HEK293T (cell line): ENCODE measurements at regions not wholly inside any gene's neighbourhood (a gene's known extent, or its start where the extent isn't known, plus 50 kb on each side); places are given as distances from the start of the nearest gene placed in this dataset.

Experiments used
- CTCF ChIA-PET: fragments of 350-600 bp; formaldehyde crosslinking; extraction: SDS; loops from one replicate; lab custom pipeline; 2021; ENCODE audit warnings: antibody characterized with exemption, inconsistent platforms; lab: Yijun Ruan, JAX
- POLR2A ChIA-PET: fragments of 350-600 bp; formaldehyde crosslinking; extraction: SDS; loops from one replicate; lab custom pipeline; 2020; ENCODE audit warnings: antibody characterized with exemption, inconsistent platforms; lab: Yijun Ruan, JAX
- DNase-seq: peaks from one replicate; pipeline ENCODE4 v3.0.0; 2012; ENCODE audit warnings: mixed read lengths; ENCODE audit errors: extremely low spot score
- ARNT ChIP-seq: fragments of 450-650 bp; IDR thresholded peaks from 2 replicates; pipeline ENCODE4 v1.6.1; 2017; ENCODE audit warnings: mild to moderate bottlenecking
- BHLHE40 ChIP-seq: fragments of 450-650 bp; IDR thresholded peaks from 2 replicates; pipeline ENCODE4 v1.6.1; 2016; ENCODE audit warnings: mild to moderate bottlenecking, moderate library complexity, borderline replicate concordance
- CTBP1 ChIP-seq: fragments of 450-650 bp; IDR thresholded peaks from 2 replicates; pipeline ENCODE4 v1.6.1; 2016; ENCODE audit warnings: borderline replicate concordance
- ELF4 ChIP-seq: fragments of 450-650 bp; IDR thresholded peaks from 2 replicates; pipeline ENCODE4 v1.6.1; 2017; ENCODE audit warnings: antibody characterized with exemption
- FOXA1 ChIP-seq: fragments of 450-650 bp; IDR thresholded peaks from 2 replicates; pipeline ENCODE4 v1.6.1; 2016; ENCODE audit warnings: mild to moderate bottlenecking
- FOXK2 ChIP-seq: fragments of 450-650 bp; IDR thresholded peaks from 2 replicates; pipeline ENCODE4 v1.6.1; 2016; ENCODE audit warnings: mild to moderate bottlenecking
- FOXM1 ChIP-seq: fragments of 450-650 bp; IDR thresholded peaks from 2 replicates; pipeline ENCODE4 v1.6.1; 2017; ENCODE audit warnings: mild to moderate bottlenecking, borderline replicate concordance
- HDGF ChIP-seq: fragments of 450-650 bp; IDR thresholded peaks from 2 replicates; pipeline ENCODE4 v1.6.1; 2017; ENCODE audit warnings: antibody characterized with exemption, borderline replicate concordance
- L3MBTL2 ChIP-seq: fragments of 450-650 bp; conservative IDR thresholded peaks from 2 replicates; pipeline ENCODE4 v1.6.1; 2016; ENCODE audit warnings: mild to moderate bottlenecking
- LEF1 ChIP-seq: fragments of 450-650 bp; IDR thresholded peaks from 2 replicates; pipeline ENCODE4 v1.6.1; 2017; ENCODE audit warnings: mild to moderate bottlenecking, borderline replicate concordance
- NFRKB ChIP-seq: fragments of 450-650 bp; IDR thresholded peaks from 2 replicates; pipeline ENCODE4 v1.6.1; 2016; ENCODE audit warnings: mild to moderate bottlenecking, moderate library complexity
- PKNOX1 ChIP-seq: fragments of 450-650 bp; IDR thresholded peaks from 2 replicates; pipeline ENCODE4 v1.6.1; 2016
- SP1 ChIP-seq: fragments of 450-650 bp; IDR thresholded peaks from 2 replicates; pipeline ENCODE4 v1.6.1; 2017
- SUZ12 ChIP-seq: fragments of 450-650 bp; IDR thresholded peaks from 2 replicates; pipeline ENCODE4 v1.6.1; 2016; ENCODE audit warnings: mild to moderate bottlenecking
- TARDBP ChIP-seq: fragments of 450-650 bp; IDR thresholded peaks from 2 replicates; pipeline ENCODE4 v1.6.1; 2016
- ZNF384 ChIP-seq: fragments of 450-650 bp; IDR thresholded peaks from 2 replicates; pipeline ENCODE4 v1.6.1; 2016

DNA sequence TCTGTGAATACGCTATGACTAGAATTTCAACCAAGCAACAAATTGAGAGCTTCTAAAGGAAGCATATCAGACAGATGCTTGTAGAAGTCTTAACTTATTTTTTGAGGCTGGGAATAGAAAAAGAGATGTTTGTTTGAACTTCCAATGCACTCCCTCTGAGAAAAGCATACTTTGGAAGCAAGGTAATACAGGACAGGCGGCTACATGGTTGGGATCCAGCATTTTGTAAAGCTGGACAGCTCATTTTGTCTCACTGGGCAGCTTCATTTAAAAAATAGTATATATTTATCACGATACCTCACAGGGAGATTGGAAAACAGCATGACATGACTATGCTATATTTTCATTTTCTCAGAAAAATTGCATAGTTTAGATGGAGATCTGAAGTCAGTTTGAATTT is 821.3 kb upstream of the API5 start:
- CTCF ChIA-PET: no interaction called here
- TF ChIP-seq PKNOX1 (no peak), L3MBTL2 (no peak)
- POLR2A ChIA-PET: no interaction called here
- DNase-seq: no peak

DNA sequence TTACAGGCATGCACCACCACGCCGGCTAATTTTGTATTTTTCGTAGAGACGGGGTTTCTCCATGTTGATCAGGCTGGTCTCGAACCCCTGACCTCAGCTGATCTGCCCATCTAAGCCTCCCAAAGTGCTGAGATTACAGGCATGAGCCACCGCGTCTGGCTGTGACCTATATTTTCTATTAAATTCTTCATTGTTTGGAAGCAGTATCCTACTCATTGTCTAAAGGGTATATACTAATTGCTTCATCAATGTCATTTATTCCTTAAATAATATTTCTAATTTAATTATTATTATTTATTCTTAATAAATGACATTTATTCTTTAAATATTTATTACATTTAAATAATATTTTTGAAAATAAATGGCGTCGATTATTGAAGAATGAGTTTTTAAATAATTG is 817.3 kb upstream of the API5 start:
- ChIA-PET CTCF (no interaction called here), POLR2A (no interaction called here)
- TF ChIP-seq BHLHE40 (no peak), LEF1 (no peak), FOXM1 (no peak), ZNF384 (no peak), ELF4 (no peak), PKNOX1 (no peak), L3MBTL2 (no peak), TARDBP (no peak), SUZ12 (no peak), NFRKB (no peak), FOXK2 (no peak), ARNT (no peak), HDGF (no peak), FOXA1 (no peak), CTBP1 (no peak), SP1 (no peak)
- no peak for DNase-seq

DNA sequence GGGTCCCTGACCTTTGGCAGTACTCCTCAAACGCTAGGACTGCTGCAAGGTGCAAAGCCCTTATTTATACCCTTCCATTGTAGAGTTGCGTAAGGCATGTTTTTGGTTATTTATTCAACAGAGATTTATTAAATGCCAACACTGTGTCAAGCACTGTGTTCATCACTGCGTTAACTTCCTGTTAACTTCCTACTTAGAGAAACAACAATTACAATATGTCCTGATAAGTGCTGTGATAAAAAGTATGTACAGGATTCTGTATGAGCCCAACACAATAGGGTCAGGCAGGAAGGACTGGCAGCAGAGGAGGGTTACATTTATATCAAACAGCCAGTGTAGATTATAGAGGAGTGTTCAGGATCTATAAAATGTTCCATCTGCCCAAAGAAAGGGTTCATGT is 812.8 kb upstream of the API5 start:
- CTCF ChIA-PET: no interaction called here
- POLR2A ChIA-PET: no interaction called here
- no peak for DNase-seq
- no peak for TF ChIP-seq FOXA1
- no peak for TF ChIP-seq L3MBTL2
- no peak for TF ChIP-seq HDGF
- TF ChIP-seq ARNT: no peak
- no peak for TF ChIP-seq NFRKB
- no peak for TF ChIP-seq ZNF384
- no peak for TF ChIP-seq TARDBP
- no peak for TF ChIP-seq SP1
- no peak for TF ChIP-seq FOXK2
- TF ChIP-seq ELF4: no peak
- no peak for TF ChIP-seq SUZ12
- TF ChIP-seq FOXM1: no peak
- no peak for TF ChIP-seq PKNOX1
- no peak for TF ChIP-seq BHLHE40
- no peak for TF ChIP-seq CTBP1

DNA sequence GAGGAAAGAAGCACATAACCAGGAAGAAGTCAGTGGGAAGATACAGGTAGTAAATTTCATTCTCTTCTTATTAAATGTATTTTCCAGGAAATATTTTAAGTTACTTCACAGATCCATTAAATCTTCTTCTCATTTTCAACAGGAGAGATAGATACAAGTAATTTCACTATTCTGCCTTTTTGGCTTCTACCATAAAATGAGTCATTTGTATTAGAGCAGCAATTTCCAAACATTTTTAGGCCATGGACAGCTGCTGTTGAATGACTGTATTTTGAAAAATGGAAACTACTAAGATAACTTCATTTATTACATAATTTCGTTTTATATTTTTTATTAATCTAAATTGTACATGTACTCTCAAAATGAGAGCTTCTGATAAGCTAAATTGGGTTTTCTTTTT is 809.6 kb upstream of the API5 start:
- POLR2A ChIA-PET: no interaction called here
- CTCF ChIA-PET: no interaction called here
- DNase-seq: no peak
- no peak for TF ChIP-seq CTBP1
- no peak for TF ChIP-seq TARDBP
- TF ChIP-seq ZNF384: no peak
- TF ChIP-seq LEF1: no peak
- TF ChIP-seq ELF4: no peak
- TF ChIP-seq SP1: no peak

DNA sequence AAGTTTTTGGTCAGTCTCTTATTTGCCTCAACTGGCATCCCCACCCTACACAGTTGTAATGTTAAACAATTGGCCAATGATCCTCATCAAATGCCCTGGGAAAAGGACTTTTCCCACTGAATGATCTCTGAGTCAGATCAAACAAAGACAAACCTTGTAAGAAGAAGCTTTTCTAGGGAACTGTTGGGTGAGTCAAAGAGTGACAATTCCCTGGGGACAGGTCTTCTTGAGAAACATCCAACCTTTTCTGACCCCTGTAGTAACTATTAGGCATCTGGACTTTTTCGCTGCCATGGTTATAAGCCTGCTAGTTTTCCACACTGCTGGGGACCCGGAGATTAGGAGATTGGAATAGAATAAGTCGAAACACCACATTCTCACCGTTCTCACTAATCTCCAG is 789.8 kb upstream of the API5 start:
- POLR2A ChIA-PET: no interaction called here
- no peak for DNase-seq
- no peak for TF ChIP-seq HDGF
- no peak for TF ChIP-seq CTBP1
- no peak for TF ChIP-seq SP1
- no peak for TF ChIP-seq FOXA1
- no peak for TF ChIP-seq ARNT
- no peak for TF ChIP-seq FOXM1
- TF ChIP-seq TARDBP: no peak
- no peak for TF ChIP-seq ELF4
- CTCF ChIA-PET: interaction anchor here (0.7 kb wide), 1 partner anchor 652 kb away, joined by 3 read pairs; no protein-coding TSS in a partner anchor

- peak; percentile 37 for DNase-seq
- TF ChIP-seq HDGF: no peak
- TF ChIP-seq ARNT: no peak
- TF ChIP-seq CTBP1: no peak
- ChIA-PET POLR2A (no interaction called here), CTCF (interaction anchor here (1.2 kb wide), 1 partner anchor 1064 kb away, joined by 6 read pairs; no protein-coding TSS in a partner anchor)
These were observed 787.1 kb upstream of the API5 start for GRCh38 chr11:42524534-42525227.

DNA sequence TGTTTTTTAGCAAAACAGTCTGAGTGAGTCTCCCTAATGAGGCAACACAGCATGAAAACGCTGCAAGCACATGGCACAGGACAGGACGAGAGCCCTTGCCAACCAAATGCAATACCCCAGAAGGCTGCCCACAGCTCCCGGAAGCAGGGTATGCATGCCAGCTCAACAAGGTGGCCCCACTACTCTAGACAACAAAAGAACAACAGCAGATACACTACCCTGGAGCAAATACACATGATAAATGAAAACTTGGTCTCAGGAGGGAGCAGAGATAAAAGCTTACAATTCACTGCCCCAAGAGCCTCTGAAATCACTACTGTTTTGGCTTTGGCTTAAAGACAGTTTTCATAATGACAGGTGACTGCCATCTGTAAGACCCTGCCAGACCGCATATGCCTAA is 785.4 kb upstream of the API5 start:
- no peak for DNase-seq
- CTCF ChIA-PET: interaction anchor here (0.6 kb wide), 1 partner anchor 1323 kb away, joined by 5 read pairs; no protein-coding TSS in a partner anchor
- POLR2A ChIA-PET: no interaction called here
- TF ChIP-seq NFRKB (no peak), SUZ12 (no peak), ZNF384 (no peak), SP1 (no peak), L3MBTL2 (no peak), LEF1 (no peak), CTBP1 (no peak), ELF4 (no peak), BHLHE40 (no peak), FOXK2 (no peak), FOXM1 (no peak), FOXA1 (no peak), TARDBP (no peak), HDGF (no peak), ARNT (no peak), PKNOX1 (no peak)
